DOHH2 (cell line): ENCODE measurements at regions not wholly inside any gene's neighbourhood (a gene's known extent, or its start where the extent isn't known, plus 50 kb on each side); places are given as distances from the start of the nearest gene placed in this dataset.

Source experiments
- H3F3A ChIP-seq: fragments of 200-600 bp; sonication (generic), shearing (Covaris generic); 2 replicates; pipeline ENCODE4 v1.6.0; 2016; ENCODE audit warnings: antibody characterized with exemption, mild to moderate bottlenecking; ENCODE audit not compliant: control insufficient read depth, insufficient read depth
- H3K27ac ChIP-seq: fragments of 200-600 bp; sonication (generic); 2 replicates; pipeline ENCODE4 v1.5.1; 2014; ENCODE audit warnings: low read depth, mild to moderate bottlenecking, low read length, moderate library complexity
- H3K27me3 ChIP-seq: fragments of 200-600 bp; sonication (generic); 2 replicates; pipeline ENCODE4 v1.6.1; 2014; ENCODE audit warnings: mild to moderate bottlenecking, low read length, mixed read lengths; ENCODE audit not compliant: control insufficient read depth
- H3K36me3 ChIP-seq: fragments of 200-600 bp; sonication (generic); 2 replicates; pipeline ENCODE4 v1.6.1; 2014; ENCODE audit warnings: mild to moderate bottlenecking, low read length, moderate library complexity, mixed read lengths; ENCODE audit not compliant: control insufficient read depth
- H3K4me1 ChIP-seq: fragments of 200-600 bp; sonication (generic); 2 replicates; pipeline ENCODE4 v1.6.1; 2014; ENCODE audit warnings: mild to moderate bottlenecking, low read length, mixed read lengths; ENCODE audit not compliant: control insufficient read depth
- H3K4me2 ChIP-seq: fragments of 200-600 bp; sonication (generic); 2 replicates; pipeline ENCODE4 v1.6.0; 2014; ENCODE audit warnings: mild to moderate bottlenecking, low read length, moderate library complexity
- H3K4me3 ChIP-seq: fragments of 200-600 bp; sonication (generic); 2 replicates; pipeline ENCODE4 v1.5.1; 2014; ENCODE audit warnings: mild to moderate bottlenecking, low read length, mixed read lengths
- H3K79me2 ChIP-seq: fragments of 200-600 bp; sonication (generic); 2 replicates; pipeline ENCODE4 v1.6.1; 2014; ENCODE audit warnings: mild to moderate bottlenecking, low read length, mixed read lengths; ENCODE audit not compliant: control insufficient read depth
- H3K9me2 ChIP-seq: fragments of 200-600 bp; sonication (generic); replicated peaks from 2 replicates; pipeline ENCODE4 v1.6.1; 2014; ENCODE audit warnings: mild to moderate bottlenecking, low read length, mixed read lengths; ENCODE audit not compliant: control insufficient read depth
- H3K9me3 ChIP-seq: fragments of 200-600 bp; sonication (generic); 2 replicates; pipeline ENCODE4 v1.6.1; 2014; ENCODE audit warnings: antibody characterized with exemption, low read length, mixed read lengths; ENCODE audit not compliant: control insufficient read depth, insufficient read depth
- H4K20me1 ChIP-seq: fragments of 200-600 bp; sonication (generic); 2 replicates; pipeline ENCODE4 v1.6.0; 2014; ENCODE audit warnings: low read depth, mild to moderate bottlenecking, antibody characterized with exemption, low read length, moderate library complexity; ENCODE audit not compliant: control insufficient read depth, insufficient read depth
- CTCF ChIP-seq: fragments of 200-600 bp; sonication (generic); IDR thresholded peaks from one replicate; pipeline ENCODE4 v1.5.1; 2014; ENCODE audit warnings: antibody characterized with exemption, mild to moderate bottlenecking, low read depth, low read length; ENCODE audit not compliant: poor library complexity, severe bottlenecking
- EZH2phosphoT487 ChIP-seq: fragments of 200-600 bp; sonication (generic); IDR thresholded peaks from 2 replicates; pipeline ENCODE4 v1.6.1; 2017; ENCODE audit warnings: borderline replicate concordance, mild to moderate bottlenecking, antibody characterized with exemption, low read length, moderate library complexity, mixed read lengths

GRCh38 chr6:165886169-165886568, 223.1 kb upstream of the PDE10A start:
- no peaks in the 10 kb centered on the region for H3K27me3 ChIP-seq
- no peaks in the 10 kb centered on the region for H4K20me1 ChIP-seq

GRCh38 chr6:165884813-165885765, 222.0 kb upstream of the PDE10A start:
- no peaks in the 10 kb centered on the region for H3K9me3 ChIP-seq
- TF ChIP-seq EZH2phosphoT487: no peak
- TF ChIP-seq CTCF: peak; percentile 89
- no peak overlapping the region for H3K4me3 ChIP-seq
- no peaks in the 10 kb centered on the region for H3K27me3 ChIP-seq
- peak overlapping the region; percentile 31 for H3K4me2 ChIP-seq
- H3K79me2 ChIP-seq: no peaks in the 10 kb centered on the region
- H4K20me1 ChIP-seq: no peaks in the 10 kb centered on the region
- no peaks in the 10 kb centered on the region for H3K9me2 ChIP-seq
- H3K36me3 ChIP-seq: no peaks in the 10 kb centered on the region
- no peaks in the 10 kb centered on the region for H3F3A ChIP-seq
- H3K27ac ChIP-seq: no peak overlapping the region
- H3K4me1 ChIP-seq: peaks cover 3% of the 10 kb centered on the region; the same call in 1 of the 2 replicates

More at GRCh38 chr6:165886169-165886568, 223.1 kb upstream of the PDE10A start:
- no peaks in the 10 kb centered on the region for H3K36me3 ChIP-seq
- H3K4me2 ChIP-seq: no peak overlapping the region
- H3F3A ChIP-seq: no peaks in the 10 kb centered on the region
- H3K4me1 ChIP-seq: peaks cover 3% of the 10 kb centered on the region; the same call in 1 of the 2 replicates
- H3K79me2 ChIP-seq: no peaks in the 10 kb centered on the region
- H3K9me3 ChIP-seq: no peaks in the 10 kb centered on the region
- TF ChIP-seq CTCF (no peak), EZH2phosphoT487 (no peak)
- H3K9me2 ChIP-seq: no peaks in the 10 kb centered on the region
- no peak overlapping the region for H3K27ac ChIP-seq
- H3K4me3 ChIP-seq: no peak overlapping the region

GRCh38 chr6:165883851-165884640, 221.0 kb upstream of the PDE10A start:
- H3K9me2 ChIP-seq: no peaks in the 10 kb centered on the region
- no peak overlapping the region for H3K27ac ChIP-seq
- H3K9me3 ChIP-seq: no peaks in the 10 kb centered on the region
- H3K4me2 ChIP-seq: no peak overlapping the region
- H4K20me1 ChIP-seq: no peaks in the 10 kb centered on the region
- no peaks in the 10 kb centered on the region for H3F3A ChIP-seq
- H3K4me1 ChIP-seq: peaks cover 3% of the 10 kb centered on the region; the same call in 1 of the 2 replicates
- no peaks in the 10 kb centered on the region for H3K27me3 ChIP-seq
- H3K79me2 ChIP-seq: no peaks in the 10 kb centered on the region
- H3K36me3 ChIP-seq: no peaks in the 10 kb centered on the region
- no peak overlapping the region for H3K4me3 ChIP-seq
- TF ChIP-seq CTCF (no peak), EZH2phosphoT487 (no peak)
